Chondrocyte (in vitro differentiated cells): ENCODE measurements at regions not wholly inside any gene's neighbourhood (a gene's known extent, or its start where the extent isn't known, plus 50 kb on each side); places are given as distances from the start of the nearest gene placed in this dataset.

Experiments used
- DNase-seq: peaks from one replicate; pipeline ENCODE4 v3.0.0; 2021; ENCODE audit warnings: mixed read lengths, low spot score
- H3K27ac Mint-ChIP-seq: one replicate; pipeline ENCODE4 v1.8.0; 2021; ENCODE audit warnings: mild to moderate bottlenecking, moderate library complexity, mixed read lengths; ENCODE audit not compliant: unreplicated experiment
- H3K27me3 Mint-ChIP-seq: 2 replicates; pipeline ENCODE4 v1.8.0; 2021; ENCODE audit warnings: low read depth, mixed read lengths
- H3K36me3 Mint-ChIP-seq: 2 replicates; pipeline ENCODE4 v1.8.0; 2021; ENCODE audit warnings: low read depth, mixed read lengths
- H3K4me1 Mint-ChIP-seq: 2 replicates; pipeline ENCODE4 v1.8.0; 2021; ENCODE audit warnings: low read depth, mild to moderate bottlenecking, mixed read lengths
- H3K4me3 Mint-ChIP-seq: one replicate; pipeline ENCODE4 v1.8.0; 2021; ENCODE audit warnings: mild to moderate bottlenecking, moderate library complexity, mixed read lengths; ENCODE audit not compliant: unreplicated experiment
- H3K9me3 Mint-ChIP-seq: 2 replicates; pipeline ENCODE4 v1.8.0; 2021; ENCODE audit warnings: low read depth, mixed read lengths
- CTCF ChIP-seq: fragments of 200-600 bp; sonication (generic); IDR thresholded peaks from 2 replicates; pipeline ENCODE4 v1.5.0; 2021; ENCODE audit warnings: antibody characterized with exemption, mild to moderate bottlenecking, moderate library complexity

GRCh38 chr7:57198801-57199200 lies 66.6 kb upstream of the ZNF479 start:
- H3K9me3 Mint-ChIP-seq = peaks cover 13% of the 10 kb centered on the region
- no peak overlapping the region for H3K4me3 Mint-ChIP-seq
- no peaks in the 10 kb centered on the region for H3K36me3 Mint-ChIP-seq
- H3K27ac Mint-ChIP-seq = no peak overlapping the region
- no peaks in the 10 kb centered on the region for H3K4me1 Mint-ChIP-seq
- H3K27me3 Mint-ChIP-seq = no peaks in the 10 kb centered on the region
- DNase-seq = peak; percentile 15
- no peak for TF ChIP-seq CTCF

- Mint-ChIP-seq H3K36me3 (no peaks in the 10 kb centered on the region), H3K4me3 (no peak overlapping the region), H3K27me3 (no peaks in the 10 kb centered on the region), H3K27ac (no peak overlapping the region), H3K9me3 (peaks cover 13% of the 10 kb centered on the region), H3K4me1 (no peaks in the 10 kb centered on the region)
- no peak for TF ChIP-seq CTCF
- DNase-seq = peak; percentile 10
Measured at GRCh38 chr7:57199252-57199651, 67.0 kb upstream of the ZNF479 start.

- H3K4me1 Mint-ChIP-seq = no peaks in the 10 kb centered on the region
- H3K36me3 Mint-ChIP-seq = no peaks in the 10 kb centered on the region
Measured at GRCh38 chr7:57201021-57201894, 69.0 kb upstream of the ZNF479 start.

GRCh38 chr7:57201895-57202210 lies 69.6 kb upstream of the ZNF479 start:
- no peak for DNase-seq
- H3K4me1 Mint-ChIP-seq = no peaks in the 10 kb centered on the region
- peaks cover 24% of the 10 kb centered on the region for H3K9me3 Mint-ChIP-seq
- TF ChIP-seq CTCF = no peak
- H3K27me3 Mint-ChIP-seq = no peaks in the 10 kb centered on the region
- no peaks in the 10 kb centered on the region for H3K36me3 Mint-ChIP-seq
- H3K27ac Mint-ChIP-seq = no peak overlapping the region
- H3K4me3 Mint-ChIP-seq = no peak overlapping the region

More at GRCh38 chr7:57201021-57201894, 69.0 kb upstream of the ZNF479 start:
- H3K9me3 Mint-ChIP-seq = peaks cover 24% of the 10 kb centered on the region
- H3K27ac Mint-ChIP-seq = no peak overlapping the region
- no peak for DNase-seq
- H3K4me3 Mint-ChIP-seq = no peak overlapping the region
- no peak for TF ChIP-seq CTCF
- no peaks in the 10 kb centered on the region for H3K27me3 Mint-ChIP-seq

- no peak overlapping the region for H3K4me3 Mint-ChIP-seq
- no peak for DNase-seq
- peaks cover 24% of the 10 kb centered on the region for H3K9me3 Mint-ChIP-seq
- no peaks in the 10 kb centered on the region for H3K4me1 Mint-ChIP-seq
- TF ChIP-seq CTCF = no peak
- no peak overlapping the region for H3K27ac Mint-ChIP-seq
- no peaks in the 10 kb centered on the region for H3K36me3 Mint-ChIP-seq
- H3K27me3 Mint-ChIP-seq = no peaks in the 10 kb centered on the region
Measured at GRCh38 chr7:57202274-57202673, 70.0 kb upstream of the ZNF479 start.
